ENCODE measurements at regions not wholly inside any gene's neighbourhood (a gene's known extent, or its start where the extent isn't known, plus 50 kb on each side); places are given as distances from the start of the nearest gene placed in this dataset.
A peak's percentile ranks its signal among the peaks of the same experiment; 100 is the strongest.

DNA sequence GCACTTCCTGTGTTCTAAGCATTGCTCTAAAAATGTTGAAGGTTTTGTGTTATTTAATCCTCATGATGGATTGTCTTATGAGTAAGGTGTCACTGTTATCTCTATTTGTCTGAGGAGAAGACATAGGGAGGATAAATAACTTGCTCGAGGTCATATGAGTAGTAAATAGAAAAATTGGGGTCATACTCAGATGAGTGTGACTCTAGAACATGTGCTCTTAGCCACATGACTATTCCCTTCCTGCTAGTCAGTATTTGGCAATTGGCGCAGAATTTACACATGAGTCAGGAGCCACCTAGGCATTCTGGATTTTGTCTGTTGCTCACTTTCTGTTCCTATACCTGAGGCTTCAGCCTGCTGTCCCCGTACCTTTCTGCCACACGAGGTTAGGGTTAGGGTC is 234.6 kb upstream of the CD180 start:
- TF ChIP-seq ZNF211 (tag by site-specific recombination; IDR thresholded peaks at IDR 0.05; ENCODE audit: low read depth) (no peak), ATF2 (tag by site-specific recombination; IDR thresholded peaks at IDR 0.05; ENCODE audit: low read depth) (no peak), HOXC10 (CRISPR knock-in tag; IDR thresholded peaks at IDR 0.05) (no peak), ZSCAN23 (tag by site-specific recombination; IDR thresholded peaks at IDR 0.05) (no peak), ZNF350 (tag by site-specific recombination; IDR thresholded peaks at IDR 0.05) (no peak)
- TF ChIP-seq, protein P1, sequence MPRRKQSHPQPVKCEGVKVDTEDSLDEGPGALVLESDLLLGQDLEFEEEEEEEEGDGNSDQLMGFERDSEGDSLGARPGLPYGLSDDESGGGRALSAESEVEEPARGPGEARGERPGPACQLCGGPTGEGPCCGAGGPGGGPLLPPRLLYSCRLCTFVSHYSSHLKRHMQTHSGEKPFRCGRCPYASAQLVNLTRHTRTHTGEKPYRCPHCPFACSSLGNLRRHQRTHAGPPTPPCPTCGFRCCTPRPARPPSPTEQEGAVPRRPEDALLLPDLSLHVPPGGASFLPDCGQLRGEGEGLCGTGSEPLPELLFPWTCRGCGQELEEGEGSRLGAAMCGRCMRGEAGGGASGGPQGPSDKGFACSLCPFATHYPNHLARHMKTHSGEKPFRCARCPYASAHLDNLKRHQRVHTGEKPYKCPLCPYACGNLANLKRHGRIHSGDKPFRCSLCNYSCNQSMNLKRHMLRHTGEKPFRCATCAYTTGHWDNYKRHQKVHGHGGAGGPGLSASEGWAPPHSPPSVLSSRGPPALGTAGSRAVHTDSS (tag by site-specific recombination; IDR thresholded peaks at IDR 0.05): no peak
- H3K9me3 ChIP-seq (ENCODE audit: control insufficient read depth, insufficient read depth, low read depth, low read length): no peaks in the 10 kb centered on the region
- no peak overlapping the region for H3K4me3 ChIP-seq (ENCODE audit: low read depth, low read length)
- no peaks in the 10 kb centered on the region for H3K4me1 ChIP-seq (ENCODE audit: control insufficient read depth, insufficient read depth, low read length)
- ChIA-PET CTCF (no interaction called here), POLR2A (no interaction called here)
- no peak overlapping the region for H3K27ac ChIP-seq (ENCODE audit: extremely low read depth, low read depth, low read length)
- H3K36me3 ChIP-seq (ENCODE audit: control insufficient read depth in 2 of 2, insufficient read depth in 1 of 2, low read length in 2 of 2): no peaks in the 10 kb centered on the region

DNA sequence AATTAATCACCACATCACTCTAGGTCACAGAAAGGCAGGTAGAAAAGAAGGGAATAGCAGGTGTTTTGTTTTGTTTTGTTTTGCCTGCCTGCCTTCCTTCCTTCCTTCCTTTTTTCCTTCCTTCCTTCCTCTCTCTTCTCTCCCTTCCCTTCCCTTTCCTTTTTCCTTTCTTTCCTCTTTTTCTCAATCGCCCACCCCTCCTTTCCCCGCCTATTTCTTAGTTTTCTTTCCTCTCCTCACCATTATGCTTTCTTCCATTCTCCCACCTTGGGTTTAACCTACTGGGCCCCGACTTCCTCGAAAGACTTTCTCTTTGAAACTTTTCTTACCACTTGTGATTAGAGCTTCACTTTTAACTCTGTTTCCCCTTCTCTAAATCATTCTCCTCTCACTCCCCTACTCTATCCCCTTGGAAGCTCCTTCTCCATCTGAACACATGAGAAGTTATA is 231.3 kb upstream of the CD180 start:
- ChIA-PET CTCF (interaction anchor here (0.7 kb wide), 1 partner anchor 269 kb away, joined by 8 read pairs; no protein-coding TSS in a partner anchor), POLR2A (no interaction called here)
- Histone ChIP-seq H3K4me1 (ENCODE audit: control insufficient read depth, insufficient read depth, low read length) (no peaks in the 10 kb centered on the region), H3K9me3 (ENCODE audit: control insufficient read depth, insufficient read depth, low read depth, low read length) (no peaks in the 10 kb centered on the region), H3K36me3 (ENCODE audit: control insufficient read depth in 2 of 2, insufficient read depth in 1 of 2, low read length in 2 of 2) (no peaks in the 10 kb centered on the region), H3K27ac (ENCODE audit: extremely low read depth, low read depth, low read length) (no peak overlapping the region), H3K4me3 (ENCODE audit: low read depth, low read length) (no peak overlapping the region)
- TF ChIP-seq ZNF677 (tag by site-specific recombination; IDR thresholded peaks at IDR 0.05) (no peak), REST (tag by site-specific recombination; IDR thresholded peaks at IDR 0.05) (no peak), MYNN (tag by site-specific recombination; IDR thresholded peaks at IDR 0.05; ENCODE audit: borderline replicate concordance) (no peak), SCRT2 (tag by site-specific recombination; IDR thresholded peaks at IDR 0.05) (no peak), ZNF843 (tag by site-specific recombination; IDR thresholded peaks at IDR 0.05) (no peak), KLF8 (tag by site-specific recombination; IDR thresholded peaks at IDR 0.05) (no peak), ZNF274 (IDR thresholded peaks at IDR 0.05; ENCODE audit: low read length) (no peak), ZNF274 (tag by site-specific recombination; IDR thresholded peaks at IDR 0.05; ENCODE audit: borderline replicate concordance) (no peak), PRDM1 (tag by site-specific recombination; IDR thresholded peaks at IDR 0.05) (peak; percentile 93), TCF7L2 (IDR thresholded peaks at IDR 0.05; ENCODE audit: borderline replicate concordance, low read depth, low read length) (no peak), GFI1B (tag by site-specific recombination; IDR thresholded peaks at IDR 0.05) (no peak), ZNF555 (tag by site-specific recombination; conservative IDR thresholded peaks at IDR 0.05) (no peak), RBAK (tag by site-specific recombination; IDR thresholded peaks at IDR 0.05) (no peak), ZNF223 (tag by site-specific recombination; IDR thresholded peaks at IDR 0.05) (no peak), ZBTB17 (tag by site-specific recombination; IDR thresholded peaks at IDR 0.05) (no peak), ZNF416 (tag by site-specific recombination; IDR thresholded peaks at IDR 0.05) (0 out of 2 replicates have a peak, but pooled peaks have one; percentile 58), ZNF510 (tag by site-specific recombination; IDR thresholded peaks at IDR 0.05; ENCODE audit: insufficient replicate concordance) (no peak), ZNF707 (tag by site-specific recombination; IDR thresholded peaks at IDR 0.05) (no peak), HOXC10 (CRISPR knock-in tag; IDR thresholded peaks at IDR 0.05) (no peak), ZNF366 (tag by site-specific recombination; conservative IDR thresholded peaks at IDR 0.05) (peak; percentile 52), GLIS1 (tag by site-specific recombination; IDR thresholded peaks at IDR 0.05) (no peak), ZNF311 (tag by site-specific recombination; IDR thresholded peaks at IDR 0.05; ENCODE audit: borderline replicate concordance) (no peak), ZBTB6 (tag by site-specific recombination; IDR thresholded peaks at IDR 0.05) (no peak), OVOL3 (tag by site-specific recombination; IDR thresholded peaks at IDR 0.05) (no peak)

Measured in HEK293 (cell line).